IMR-90 (cell line): ENCODE measurements at regions not wholly inside any gene's neighbourhood (a gene's known extent, or its start where the extent isn't known, plus 50 kb on each side); places are given as distances from the start of the nearest gene placed in this dataset.

Experiments used
- ATAC-seq: fragments of 200-7000 bp; cut with Tn5 transposase; 2 replicates; pipeline ENCODE4 v1.9.1; 2020; ENCODE audit warnings: low read depth, mild to moderate bottlenecking, moderate library complexity
- BruUV-seq: library from RNA; stranded (reverse); fragments of 400-500 nt; replicated peaks from 2 replicates; lab custom pipeline; 2021; lab: Mats Ljungman, UMichigan
- CTCF ChIA-PET: fragments of 300-600 bp; formaldehyde crosslinking; extraction: SDS; loops from one replicate; lab custom pipeline; 2021; ENCODE audit warnings: antibody characterized with exemption; lab: Yijun Ruan, JAX
- POLR2A ChIA-PET: fragments of 300-600 bp; sonication (Branson Sonifier 250); formaldehyde crosslinking; loops from one replicate; lab custom pipeline; 2022; ENCODE audit warnings: antibody characterized with exemption; ENCODE audit not compliant: unreplicated experiment; lab: Charles Lee
- DNase-seq: peaks from one replicate; pipeline ENCODE4 v3.0.0; 2013
- H2AFZ ChIP-seq: replicated peaks from 2 replicates; pipeline ENCODE3; 2013; ENCODE audit warnings: low read length, mild to moderate bottlenecking; ENCODE audit not compliant: poor library complexity
- H2AK5ac ChIP-seq: 2 replicates; pipeline ENCODE4 v1.6.1; 2013; ENCODE audit warnings: low read depth, low read length, inconsistent platforms
- H2AK9ac ChIP-seq: replicated peaks from 2 replicates; pipeline ENCODE3; 2013; ENCODE audit warnings: mild to moderate bottlenecking, low read depth, low read length, moderate library complexity; ENCODE audit not compliant: poor library complexity
- H2BK120ac ChIP-seq: 2 replicates; pipeline ENCODE4 v1.6.1; 2013; ENCODE audit warnings: low read depth, low read length, inconsistent platforms
- H2BK15ac ChIP-seq: 3 replicates; pipeline ENCODE4 v1.6.1; 2013; ENCODE audit warnings: low read depth, low read length, inconsistent platforms
- H2BK20ac ChIP-seq: 2 replicates; pipeline ENCODE4 v1.6.1; 2013; ENCODE audit warnings: low read depth, mild to moderate bottlenecking, inconsistent platforms, low read length, moderate library complexity
- H2BK5ac ChIP-seq: 2 replicates; pipeline ENCODE4 v1.6.1; 2013; ENCODE audit warnings: mild to moderate bottlenecking, low read depth, low read length, inconsistent platforms; ENCODE audit not compliant: poor library complexity, severe bottlenecking
- H3K14ac ChIP-seq: replicated peaks from 2 replicates; pipeline ENCODE4 v1.6.1; 2013; ENCODE audit warnings: low read depth, low read length, inconsistent platforms
- H3K18ac ChIP-seq: 2 replicates; pipeline ENCODE4 v1.6.1; 2013; ENCODE audit warnings: low read depth, low read length, control low read depth
- H3K23ac ChIP-seq: 2 replicates; pipeline ENCODE4 v1.6.1; 2013; ENCODE audit warnings: low read depth, low read length, inconsistent platforms
- H3K27ac ChIP-seq: 2 replicates; pipeline ENCODE4 v1.5.1; 2013; ENCODE audit warnings: mild to moderate bottlenecking, control low read depth, low read length; ENCODE audit not compliant: insufficient read depth
- H3K27me3 ChIP-seq: 2 replicates; pipeline ENCODE4 v1.6.1; 2013; ENCODE audit warnings: low read length; ENCODE audit not compliant: control insufficient read depth, insufficient read depth
- H3K36me3 ChIP-seq: 2 replicates; pipeline ENCODE4 v1.6.1; 2013; ENCODE audit warnings: low read length, mixed read lengths; ENCODE audit not compliant: control insufficient read depth, insufficient read depth
- H3K4ac ChIP-seq: 2 replicates; pipeline ENCODE4 v1.6.1; 2013; ENCODE audit warnings: low read depth, low read length, inconsistent platforms
- H3K4me1 ChIP-seq: 2 replicates; pipeline ENCODE4 v1.6.1; 2013; ENCODE audit warnings: low read length, mixed read lengths; ENCODE audit not compliant: control insufficient read depth, insufficient read depth
- H3K4me2 ChIP-seq: 2 replicates; pipeline ENCODE4 v1.6.1; 2013; ENCODE audit warnings: low read depth, mild to moderate bottlenecking, control low read depth, low read length, moderate library complexity
- H3K4me3 ChIP-seq: 2 replicates; pipeline ENCODE4 v1.5.1; 2013; ENCODE audit warnings: low read depth, mild to moderate bottlenecking, control low read depth, low read length, moderate library complexity; ENCODE audit not compliant: insufficient read depth
- H3K56ac ChIP-seq: 2 replicates; pipeline ENCODE4 v1.6.1; 2013; ENCODE audit warnings: low read length, inconsistent platforms; ENCODE audit not compliant: insufficient read depth; ENCODE audit errors: extremely low read depth
- H3K79me1 ChIP-seq, 2 experiments: 2 replicates each; pipeline ENCODE4 v1.6.1; 2013; ENCODE audit warnings: low read length in 2 of 2, inconsistent platforms in 1 of 2, low read depth in 1 of 2
- H3K9ac ChIP-seq: 2 replicates; pipeline ENCODE4 v1.6.1; 2013; ENCODE audit warnings: low read depth, low read length, control low read depth
- H3K9me1 ChIP-seq: 2 replicates; pipeline ENCODE4 v1.6.1; 2013; ENCODE audit warnings: low read length, inconsistent platforms; ENCODE audit not compliant: insufficient read depth
- H3K9me3 ChIP-seq: 2 replicates; pipeline ENCODE4 v1.6.1; 2013; ENCODE audit warnings: low read length; ENCODE audit not compliant: control insufficient read depth, insufficient read depth
- H4K20me1 ChIP-seq: 2 replicates; pipeline ENCODE4 v1.6.1; 2013; ENCODE audit warnings: low read length, inconsistent platforms; ENCODE audit not compliant: insufficient read depth
- H4K5ac ChIP-seq: 2 replicates; pipeline ENCODE4 v1.6.1; 2013; ENCODE audit warnings: mild to moderate bottlenecking, low read depth, low read length, control low read depth
- H4K8ac ChIP-seq, 2 experiments: 2 replicates each; pipeline ENCODE4 v1.6.1; 2013; ENCODE audit warnings: low read depth in 2 of 2, low read length in 2 of 2, control low read depth in 1 of 2, inconsistent platforms in 1 of 2
- H4K91ac ChIP-seq: 2 replicates; pipeline ENCODE4 v1.6.1; 2013; ENCODE audit warnings: low read depth, low read length, inconsistent platforms; ENCODE audit not compliant: insufficient read depth
- SMC3 ChIP-seq: fragments of 150-350 bp; IDR thresholded peaks from 2 replicates; pipeline ENCODE4 v1.6.1; 2016; ENCODE audit warnings: low read depth, mild to moderate bottlenecking, antibody characterized with exemption, low read length, moderate library complexity
- WGBS, 2 experiments: methylation state at CpG; one replicate each; pipeline versions ENCODE4 v1.1.5 to v1.1.7; 2013; ENCODE audit warnings: missing lambda C conversion rate in 2 of 2; ENCODE audit not compliant: insufficient read length in 1 of 2; ENCODE audit errors: extremely low coverage in 2 of 2; 5-methylcytosine and 5-hydroxymethylcytosine counted together
- dilution Hi-C: fragments of 300-500 bp; cut with HindIII; formaldehyde crosslinking; loops from one replicate; pipeline ENCODE4 v1.14.3; 2018; ENCODE audit warnings: low sequenced_read_pairs; ENCODE audit not compliant: unreplicated experiment
- in situ Hi-C: fragments of 300-500 bp; cut with MboI; formaldehyde crosslinking; loops from 3 replicates; pipeline ENCODE4 v1.14.3; 2019; ENCODE audit warnings: low sequenced_read_pairs, inconsistent platforms, mixed read lengths
- intact Hi-C: fragments of 100-400 bp; cut with micrococcal nuclease; formaldehyde crosslinking; loops from 2 replicates; pipeline ENCODE4 v1.10.0; 2022

GRCh38 chr5:135116160-135116561 lies 82.1 kb upstream of the PITX1 start:
- H3K4ac ChIP-seq: peak overlapping the region; percentile 20; the same call in 1 of the 2 replicates
- H2BK5ac ChIP-seq: no peak overlapping the region
- no peak for TF ChIP-seq SMC3
- no peak overlapping the region for H3K27ac ChIP-seq
- DNase-seq (no peak), ATAC-seq (no peak)
- H2BK120ac ChIP-seq: peak overlapping the region; percentile 29; the same call in 1 of the 2 replicates
- BruUV-seq: no TSS peak
- H3K14ac ChIP-seq: peak overlapping the region; percentile 40; the same call in 1 of the 2 replicates
- dilution Hi-C loops (no loop called here), in situ Hi-C loops (no loop called here), intact Hi-C loops (no loop called here)
- ChIA-PET CTCF (no interaction called here), POLR2A (no interaction called here)
- H3K18ac ChIP-seq: no peak overlapping the region; the same call in 1 of the 2 replicates
- no peaks in the 10 kb centered on the region for H3K9me3 ChIP-seq
- no peaks in the 10 kb centered on the region for H3K36me3 ChIP-seq
- H3K4me1 ChIP-seq: peaks cover 7% of the 10 kb centered on the region; the same call in 1 of the 2 replicates
- no peak overlapping the region for H2AK9ac ChIP-seq
- H3K56ac ChIP-seq: no peak overlapping the region
- H2BK20ac ChIP-seq: no peak overlapping the region
- no peak overlapping the region; the same call in 2 of the 3 replicates for H2BK15ac ChIP-seq
- peak overlapping the region in 1 of 2 experiments; percentile 7; a peak in 1 of 4 replicates for H4K8ac ChIP-seq
- 70% methylated on average over 3 of the region's 6 CpGs; no CpG with 5 or more reads in 1 of the 2 experiments for WGBS, 2 experiments
- no peaks in the 10 kb centered on the region for H3K79me1 ChIP-seq
- H3K23ac ChIP-seq: no peak overlapping the region
- no peak overlapping the region for H2AFZ ChIP-seq
- no peak overlapping the region; the same call in 1 of the 2 replicates for H4K5ac ChIP-seq
- no peaks in the 10 kb centered on the region for H3K9me1 ChIP-seq
- no peak overlapping the region for H3K4me3 ChIP-seq
- H4K91ac ChIP-seq: no peak overlapping the region
- no peak overlapping the region for H2AK5ac ChIP-seq
- H3K9ac ChIP-seq: no peak overlapping the region
- H3K4me2 ChIP-seq: no peak overlapping the region
- H4K20me1 ChIP-seq: no peaks in the 10 kb centered on the region; the same call in 1 of the 2 replicates
- H3K27me3 ChIP-seq: no peaks in the 10 kb centered on the region
